ENCODE measurements at regions not wholly inside any gene's neighbourhood (a gene's known extent, or its start where the extent isn't known, plus 50 kb on each side); places are given as distances from the start of the nearest gene placed in this dataset.

GRCh38 chr9:107982745-107983144 is 493.2 kb upstream of the KLF4 start:
- TF ChIP-seq POLR2A (IDR thresholded peaks at IDR 0.05; ENCODE audit: low read length) (no peak), GATA1 (IDR thresholded peaks at IDR 0.05; ENCODE audit: low read depth, low read length) (no peak)

Data from erythroblast (primary cell).